UCSD-AML1 (cell line): ENCODE measurements at regions not wholly inside any gene's neighbourhood (a gene's known extent, or its start where the extent isn't known, plus 50 kb on each side); places are given as distances from the start of the nearest gene placed in this dataset.
"Not testable (repeated sequence)": the region's sequence is repeated elsewhere in the genome, so short reads cannot be mapped to it uniquely, and the experiment has no call there.

ENCODE experiments used
- DNase-seq: peaks from one replicate; lab custom pipeline; 2025; ENCODE audit not compliant: unreplicated experiment; lab: John Stamatoyannopoulos, UW

DNA sequence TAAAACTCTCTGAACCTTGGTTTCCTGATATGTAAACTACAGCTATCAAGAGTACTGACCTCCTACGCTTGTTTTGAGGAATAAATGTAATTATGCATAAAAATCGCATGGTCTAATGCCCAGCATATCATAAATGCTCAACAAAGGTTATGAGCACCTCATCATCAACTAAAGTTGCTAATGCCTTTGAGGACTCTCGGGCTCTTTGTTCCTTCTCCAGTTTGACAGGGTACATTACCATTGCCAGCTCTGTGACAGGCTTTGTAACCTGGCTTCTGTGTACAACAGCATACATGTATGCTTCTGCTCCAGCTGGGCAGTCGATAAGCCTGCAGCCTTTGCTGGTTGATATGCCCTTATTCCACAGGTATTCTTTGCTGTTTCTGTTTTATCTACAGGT lies 95.2 kb downstream of the C9orf152 start:
- DNase-seq, result no peak

DNA sequence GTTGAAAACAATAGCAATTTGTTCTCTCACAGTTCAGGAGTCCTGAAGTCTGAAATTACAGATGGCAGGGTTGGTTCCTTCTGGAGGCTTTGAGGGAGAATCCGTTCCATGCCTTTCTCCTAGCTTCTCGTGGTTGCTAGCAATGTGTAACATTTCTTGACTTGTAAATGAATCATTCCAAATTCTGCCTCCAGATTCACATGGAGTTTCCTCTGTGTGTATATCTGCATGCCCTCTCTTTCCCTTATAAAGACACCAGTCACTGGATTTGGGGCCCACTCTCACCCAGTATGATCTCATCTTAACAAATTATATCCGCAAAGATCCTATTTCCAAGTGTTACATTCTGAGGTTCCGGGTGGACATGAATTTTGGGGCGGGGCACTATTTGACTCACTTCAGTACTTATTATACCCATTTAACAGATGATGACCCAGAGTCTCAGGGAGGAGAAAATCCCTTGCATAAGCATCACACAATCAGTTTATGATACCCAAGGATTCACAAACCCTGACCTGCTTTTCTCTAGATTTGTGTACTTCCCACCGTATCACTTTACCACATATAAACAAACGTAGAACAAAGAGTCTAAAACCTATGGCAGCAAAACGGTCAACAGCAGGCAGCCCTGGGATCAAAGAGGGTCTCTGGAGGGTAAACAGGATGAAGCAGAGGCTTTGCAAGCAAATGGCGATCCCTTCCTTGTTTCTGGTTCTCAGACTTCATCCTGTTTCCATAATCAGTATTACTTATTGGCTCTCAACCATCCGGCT lies 93.7 kb downstream of the C9orf152 start:
- no peak for DNase-seq

GRCh38 chr9:110114859-110115201 lies 93.1 kb downstream of the C9orf152 start:
- no peak for DNase-seq

DNA sequence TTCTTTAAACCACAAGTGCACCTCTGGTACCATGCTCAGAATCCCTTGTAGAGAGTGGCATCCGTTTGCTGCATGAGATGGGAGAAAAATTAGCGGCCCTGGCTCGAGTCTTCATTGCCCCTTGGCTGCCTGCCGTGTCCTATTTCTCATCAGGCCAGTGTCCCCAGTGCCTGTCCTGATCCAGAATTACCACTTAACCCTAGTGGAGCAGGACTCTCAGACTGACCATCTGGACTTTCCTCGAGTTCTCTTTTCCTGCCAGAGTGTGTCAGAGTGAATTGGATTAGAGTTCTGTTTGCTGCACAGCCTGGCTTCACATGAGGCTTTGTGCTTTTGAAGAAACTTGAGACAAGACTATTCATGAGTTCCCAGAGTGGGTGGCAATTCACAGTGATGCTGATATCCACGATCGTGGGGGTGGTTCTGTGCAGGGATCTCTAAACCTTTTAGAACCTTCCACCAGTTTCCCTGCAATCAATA lies 92.6 kb downstream of the C9orf152 start:
- no peak for DNase-seq

DNA sequence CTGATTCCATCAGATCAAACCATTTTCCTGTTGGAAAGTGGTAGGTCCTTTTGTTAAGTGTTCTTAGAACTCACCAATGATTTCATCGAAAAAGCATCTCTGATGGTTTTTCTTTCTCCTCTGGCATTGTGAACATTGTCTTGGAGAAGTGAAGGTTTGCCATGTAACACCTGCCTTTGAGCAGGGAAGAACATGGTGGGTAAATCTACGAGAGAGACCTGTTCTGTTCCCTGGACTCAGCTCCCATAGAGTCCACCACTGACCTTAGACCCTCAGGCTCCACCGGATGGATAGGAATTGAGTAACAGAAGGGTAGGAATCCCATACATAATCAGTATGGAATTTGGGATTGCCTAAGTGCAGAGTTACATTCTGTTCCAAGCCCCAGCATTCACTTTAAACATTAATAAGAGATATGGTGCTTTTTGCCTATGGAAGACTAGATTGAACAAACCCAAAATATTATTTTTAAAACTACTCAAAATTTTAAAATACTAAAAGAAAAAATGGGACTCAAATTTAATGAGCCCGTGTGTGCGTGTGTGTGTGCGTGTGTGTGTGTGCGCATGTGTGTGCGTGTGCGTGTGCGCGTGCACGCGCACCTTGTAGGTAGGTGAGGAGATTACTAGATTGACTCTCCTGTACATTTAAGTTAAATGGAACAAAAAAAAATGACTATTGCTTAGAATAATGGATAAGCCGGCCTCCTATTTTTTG lies 92.0 kb downstream of the C9orf152 start:
- no peak for DNase-seq

GRCh38 chr9:110116543-110116885 lies 91.4 kb downstream of the C9orf152 start:
- no peak for DNase-seq

- no peak for DNase-seq
These were observed 86.8 kb downstream of the C9orf152 start for GRCh38 chr9:110121170-110121569.

DNA sequence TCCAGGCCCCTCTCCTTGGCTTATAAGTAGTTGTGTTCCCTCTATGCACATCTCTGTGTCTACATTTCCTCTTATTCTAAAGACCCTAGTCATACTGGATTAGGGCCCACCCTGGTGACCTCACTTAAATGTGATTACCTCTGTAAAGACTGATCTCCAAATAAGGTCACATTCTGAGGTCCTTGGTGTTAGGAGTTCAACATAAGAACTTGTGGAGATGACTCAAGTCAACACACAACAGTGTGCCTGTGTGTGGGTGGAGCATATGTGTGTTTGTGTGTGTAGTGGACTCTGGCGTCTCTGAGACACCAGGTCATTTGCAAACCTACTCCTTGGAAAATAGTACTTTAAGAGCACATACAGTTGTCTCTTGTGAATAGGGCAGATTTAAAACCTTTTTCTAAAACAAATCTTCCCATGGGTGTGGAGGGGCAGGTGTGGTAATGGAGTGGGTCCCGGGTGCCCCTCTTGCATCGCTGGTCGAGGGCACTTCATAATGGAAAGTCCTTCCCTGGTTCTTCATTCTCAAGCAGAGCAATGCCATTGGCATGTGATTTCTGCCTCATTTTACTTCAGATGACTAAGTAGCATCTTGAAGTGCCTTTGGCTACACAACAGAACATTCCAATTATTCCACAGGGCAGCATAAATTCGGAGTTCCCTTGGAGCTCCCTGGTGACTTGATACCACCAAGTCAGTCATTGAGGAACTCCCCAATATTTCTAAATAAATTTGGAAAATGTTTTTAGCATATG lies 84.4 kb downstream of the C9orf152 start:
- DNase-seq, result no peak

- no peak for DNase-seq
These were observed 83.5 kb downstream of the C9orf152 start for GRCh38 chr9:110124439-110124838.

- DNase-seq, result no peak
These were observed 82.7 kb downstream of the C9orf152 start for GRCh38 chr9:110125207-110125751.

- no peak for DNase-seq
These were observed 82.1 kb downstream of the C9orf152 start for GRCh38 chr9:110125763-110126351.

GRCh38 chr9:110126499-110126941 lies 81.4 kb downstream of the C9orf152 start:
- peak; percentile 22 for DNase-seq

GRCh38 chr9:110126986-110127864 lies 80.7 kb downstream of the C9orf152 start:
- peak; percentile 68 for DNase-seq

GRCh38 chr9:110128664-110129329 lies 79.2 kb downstream of the C9orf152 start:
- peak; percentile 31 for DNase-seq

- no peak for DNase-seq
These were observed 78.5 kb downstream of the C9orf152 start for GRCh38 chr9:110129425-110129824.

DNA sequence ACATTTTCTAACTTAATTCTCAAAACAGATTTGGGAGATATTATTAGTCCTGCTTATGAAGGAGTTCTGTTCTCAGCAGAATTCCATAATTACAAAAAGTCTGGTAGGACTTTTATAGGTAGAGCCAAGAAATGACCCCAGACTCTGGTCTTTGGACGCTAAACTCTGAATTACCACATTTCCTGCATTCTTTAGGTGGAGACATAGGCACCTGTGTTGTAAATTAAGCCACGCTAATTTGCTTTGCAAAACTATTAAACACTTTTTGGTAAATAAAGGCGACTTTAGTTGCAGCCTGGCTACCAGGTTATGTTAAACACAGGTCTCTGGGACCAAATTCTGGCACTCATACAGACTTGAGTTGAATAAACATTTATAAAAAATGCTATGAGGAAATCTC lies 77.7 kb downstream of the C9orf152 start:
- no peak for DNase-seq

DNA sequence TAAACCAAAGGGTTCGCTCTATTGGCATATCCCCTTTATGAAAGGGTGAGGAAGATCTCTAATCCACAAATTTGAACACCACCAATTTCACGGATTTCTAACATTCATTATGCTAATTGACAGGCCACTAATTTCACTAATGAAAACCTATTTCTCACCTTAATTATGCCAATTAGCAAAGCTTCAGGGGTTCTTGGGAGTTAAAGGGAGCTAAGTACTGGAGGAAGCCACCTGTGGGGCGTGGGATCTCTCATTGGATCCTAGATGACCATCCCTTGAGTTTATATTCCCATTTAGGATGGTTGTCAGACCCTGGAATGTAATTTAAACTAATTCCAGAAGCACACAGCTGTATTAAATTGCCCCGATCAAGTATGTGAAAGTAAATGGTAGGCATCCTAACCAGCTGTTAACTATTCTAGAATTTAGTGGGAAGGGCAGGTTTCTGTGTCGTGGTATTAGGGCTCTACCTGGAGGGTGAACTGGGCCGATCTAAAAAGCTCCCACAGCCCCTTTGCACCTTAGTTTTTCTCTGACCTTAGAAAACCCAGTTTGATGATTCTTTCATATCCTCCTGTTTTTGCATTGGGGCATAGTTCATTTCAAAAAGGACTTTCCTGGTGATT lies 77.1 kb downstream of the C9orf152 start:
- no peak for DNase-seq

GRCh38 chr9:110131499-110131898 lies 76.5 kb downstream of the C9orf152 start:
- no peak for DNase-seq

GRCh38 chr9:110132531-110132930 lies 75.4 kb downstream of the C9orf152 start:
- not testable (repeated sequence) for DNase-seq
